MM.1S (cell line): ENCODE measurements at regions not wholly inside any gene's neighbourhood (a gene's known extent, or its start where the extent isn't known, plus 50 kb on each side); places are given as distances from the start of the nearest gene placed in this dataset.

Experiments
- CTCF ChIP-seq: fragments of 300-600 bp; sonication (generic); IDR thresholded peaks from 2 replicates; pipeline ENCODE4 v1.5.1; 2016; ENCODE audit warnings: antibody characterized with exemption, low read length, mixed read lengths
- EZH2 ChIP-seq: fragments of 300-600 bp; sonication (generic); optimal IDR thresholded peaks from 2 replicates; pipeline ENCODE3; 2017; ENCODE audit warnings: low read depth, mild to moderate bottlenecking, antibody characterized with exemption, low read length, mixed read lengths
- EZH2phosphoT487 ChIP-seq: fragments of 300-600 bp; sonication (generic); IDR thresholded peaks from 2 replicates; pipeline ENCODE4 v1.6.1; 2018; ENCODE audit warnings: antibody characterized with exemption, low read length

- no peak for TF ChIP-seq CTCF
- no peak for TF ChIP-seq EZH2
- TF ChIP-seq EZH2phosphoT487, result no peak
Measured at GRCh38 chrX:94908648-94909047, 1234.6 kb downstream of the FAM133A start.
